H1 (cell line): ENCODE measurements at regions not wholly inside any gene's neighbourhood (a gene's known extent, or its start where the extent isn't known, plus 50 kb on each side); places are given as distances from the start of the nearest gene placed in this dataset.
A peak's percentile ranks its signal among the peaks of the same experiment; 100 is the strongest.

Experiments used
- CTCF ChIA-PET: fragments of 300-600 bp; sonication (Branson Sonifier 250); formaldehyde crosslinking; loops from one replicate; lab custom pipeline; 2021; ENCODE audit not compliant: partially characterized antibody; lab: Charles Lee
- POLR2A ChIA-PET: fragments of 300-600 bp; sonication (Branson Sonifier 250); formaldehyde crosslinking; loops from one replicate; lab custom pipeline; 2021; ENCODE audit warnings: inconsistent platforms; ENCODE audit not compliant: partially characterized antibody; lab: Charles Lee
- DNase-seq, 2 experiments: peaks; one replicate each; pipeline versions ENCODE4 v3.0.0 to v3.0.0-alpha.2; 2010 to 2022; ENCODE audit warnings: low spot score in 2 of 2, low read depth in 1 of 2, mixed read lengths in 1 of 2
- FAIRE-seq: peaks from 2 replicates; lab custom pipeline; 2011; peaks lifted over from hg19 to GRCh38; lab: Jason Lieb, UNC
- H2AFZ ChIP-seq: 2 replicates; pipeline ENCODE4 v1.8.1; 2012; ENCODE audit warnings: low read length, inconsistent platforms
- H2AK5ac ChIP-seq: 2 replicates; pipeline ENCODE4 v1.6.1; 2013; ENCODE audit warnings: low read depth, low read length
- H2BK120ac ChIP-seq: replicated peaks from 2 replicates; pipeline ENCODE3; 2013; ENCODE audit warnings: low read depth, low read length, inconsistent platforms
- H2BK12ac ChIP-seq: 2 replicates; pipeline ENCODE4 v1.6.1; 2013; ENCODE audit warnings: low read depth, low read length
- H2BK15ac ChIP-seq: 2 replicates; pipeline ENCODE4 v1.6.1; 2013; ENCODE audit warnings: low read length
- H2BK20ac ChIP-seq: 2 replicates; pipeline ENCODE4 v1.6.1; 2013; ENCODE audit warnings: low read length
- H2BK5ac ChIP-seq: 2 replicates; pipeline ENCODE4 v1.6.1; 2013; ENCODE audit warnings: low read depth, low read length
- H3K14ac ChIP-seq: 2 replicates; pipeline ENCODE4 v1.6.1; 2013; ENCODE audit warnings: inconsistent platforms; ENCODE audit not compliant: insufficient read length
- H3K18ac ChIP-seq: 2 replicates; pipeline ENCODE4 v1.6.1; 2013; ENCODE audit warnings: low read length; ENCODE audit errors: extremely low read depth
- H3K23ac ChIP-seq: 2 replicates; pipeline ENCODE4 v1.6.1; 2013; ENCODE audit warnings: inconsistent platforms; ENCODE audit not compliant: insufficient read length
- H3K23me2 ChIP-seq: 2 replicates; pipeline ENCODE4 v1.6.1; 2013; ENCODE audit warnings: low read depth, low read length
- H3K27ac ChIP-seq: 2 replicates; pipeline ENCODE4 v1.6.1; 2011; ENCODE audit warnings: low read depth, low read length, inconsistent platforms
- H3K27me3 ChIP-seq, 4 experiments: replicated peaks in 1 of 4; 1 replicate in 1 of 4; 2 replicates in 3 of 4; pipeline versions ENCODE4 v1.6.1 to v1.8.1; 2011 to 2013; ENCODE audit warnings: low read length in 3 of 4, mild to moderate bottlenecking in 3 of 4, inconsistent platforms in 2 of 4, mixed read lengths in 2 of 4, moderate library complexity in 1 of 4; ENCODE audit not compliant: control insufficient read depth in 3 of 4, insufficient read depth in 3 of 4; ENCODE audit errors: extremely low read depth in 1 of 4
- H3K36me3 ChIP-seq, 4 experiments: 2 replicates each; pipeline versions ENCODE4 v1.6.1 to v1.8.1; 2011 to 2013; ENCODE audit warnings: mild to moderate bottlenecking in 4 of 4, low read length in 3 of 4, moderate library complexity in 2 of 4, control low read depth in 1 of 4, inconsistent platforms in 1 of 4; ENCODE audit not compliant: insufficient read depth in 4 of 4, control insufficient read depth in 2 of 4
- H3K4ac ChIP-seq: replicated peaks from 2 replicates; pipeline ENCODE3; 2013; ENCODE audit warnings: low read length, low read depth, mixed read lengths, inconsistent platforms; ENCODE audit not compliant: insufficient read length
- H3K4me1 ChIP-seq, 4 experiments: replicated peaks in 1 of 4; 1 replicate in 1 of 4; 2 replicates in 3 of 4; pipeline versions ENCODE4 v1.6.1 to v1.8.1; 2011 to 2013; ENCODE audit warnings: low read length in 3 of 4, inconsistent platforms in 2 of 4, mixed read lengths in 1 of 4; ENCODE audit not compliant: insufficient read depth in 4 of 4, control insufficient read depth in 3 of 4
- H3K4me2 ChIP-seq, 2 experiments: 2 replicates each; pipeline versions ENCODE4 v1.6.1 to v1.8.1; 2011 to 2013; ENCODE audit warnings: low read depth in 2 of 2, low read length in 2 of 2, control low read depth in 1 of 2, inconsistent platforms in 1 of 2, mild to moderate bottlenecking in 1 of 2; ENCODE audit not compliant: insufficient read depth in 1 of 2
- H3K4me3 ChIP-seq, 4 experiments: fragments of 200-600, 300-600 bp in 1 of 4; sonication (generic), shearing (Covaris generic), sonication (Bioruptor Twin) in 1 of 4; 2 replicates each; pipeline versions ENCODE4 v1.5.1 to v1.8.1; 2011 to 2016; ENCODE audit warnings: low read length in 4 of 4, low read depth in 3 of 4, control low read depth in 2 of 4, inconsistent platforms in 2 of 4, mild to moderate bottlenecking in 2 of 4, mixed read lengths in 1 of 4, moderate library complexity in 1 of 4; ENCODE audit not compliant: insufficient read depth in 2 of 4; ENCODE audit errors: extremely low read depth in 1 of 4
- H3K56ac ChIP-seq: replicated peaks from 2 replicates; pipeline ENCODE3; 2013; ENCODE audit warnings: low read depth, mild to moderate bottlenecking, mixed read lengths, low read length, inconsistent platforms; ENCODE audit not compliant: insufficient read length
- H3K79me1 ChIP-seq: 2 replicates; pipeline ENCODE4 v1.6.1; 2013; ENCODE audit warnings: low read depth, low read length, control low read depth
- H3K79me2 ChIP-seq, 2 experiments: 2 replicates each; pipeline versions ENCODE4 v1.6.1 to v1.8.1; 2012 to 2013; ENCODE audit warnings: low read length in 2 of 2, mild to moderate bottlenecking in 2 of 2, inconsistent platforms in 1 of 2; ENCODE audit not compliant: insufficient read depth in 2 of 2, control insufficient read depth in 1 of 2
- H3K9ac ChIP-seq, 4 experiments: replicated peaks in 1 of 4; 1 replicate in 1 of 4; 2 replicates in 3 of 4; pipeline versions ENCODE4 v1.6.1 to v1.8.1; 2011 to 2013; ENCODE audit warnings: low read depth in 3 of 4, low read length in 3 of 4, control low read depth in 2 of 4, mild to moderate bottlenecking in 2 of 4, moderate library complexity in 2 of 4, inconsistent platforms in 1 of 4; ENCODE audit errors: extremely low read depth in 1 of 4
- H3K9me3 ChIP-seq, 2 experiments: 2 replicates each; pipeline versions ENCODE4 v1.6.1 to v1.8.1; 2012 to 2013; ENCODE audit warnings: mild to moderate bottlenecking in 2 of 2, moderate library complexity in 2 of 2, control low read depth in 1 of 2, inconsistent platforms in 1 of 2, low read depth in 1 of 2, low read length in 1 of 2, mixed read lengths in 1 of 2; ENCODE audit not compliant: insufficient read depth in 2 of 2
- H4K20me1 ChIP-seq, 2 experiments: replicated peaks in 1 of 2; 2 replicates each; pipeline versions ENCODE3 to v1.8.1; 2011 to 2013; ENCODE audit warnings: inconsistent platforms in 2 of 2, low read length in 2 of 2, mild to moderate bottlenecking in 1 of 2; ENCODE audit not compliant: insufficient read depth in 2 of 2, control insufficient read depth in 1 of 2
- H4K5ac ChIP-seq: 2 replicates; pipeline ENCODE4 v1.6.1; 2013; ENCODE audit warnings: low read length, low read depth, mixed read lengths, inconsistent platforms; ENCODE audit not compliant: insufficient read length
- H4K8ac ChIP-seq: 2 replicates; pipeline ENCODE4 v1.8.0; 2013; ENCODE audit warnings: mild to moderate bottlenecking, moderate library complexity, low read length, inconsistent platforms; ENCODE audit not compliant: insufficient read depth; ENCODE audit errors: extremely low read depth
- H4K91ac ChIP-seq: replicated peaks from 2 replicates; pipeline ENCODE3; 2013; ENCODE audit warnings: low read length, mixed read lengths, inconsistent platforms; ENCODE audit not compliant: insufficient read length
- CHD1 ChIP-seq: IDR thresholded peaks from 2 replicates; pipeline ENCODE4 v1.6.1; 2012; ENCODE audit warnings: low read depth, low read length, improper control_type of control experiment
- WGBS, 2 experiments: shearing (Covaris generic) in 1 of 2; methylation state at CpG; one replicate each; pipeline versions ENCODE4 v1.1.6 to v1.1.7; 2013 to 2015; ENCODE audit warnings: low lambda C conversion rate in 2 of 2, mixed read lengths in 2 of 2, inconsistent platforms in 1 of 2, low coverage in 1 of 2, missing lambda C conversion rate in 1 of 2; ENCODE audit not compliant: insufficient replicate concordance in 2 of 2, insufficient coverage in 1 of 2, insufficient read length in 1 of 2; ENCODE audit errors: extremely low coverage in 1 of 2, missing lambda C conversion rate in 1 of 2; 5-methylcytosine and 5-hydroxymethylcytosine counted together
- TF ChIP-seq, protein P1 (sequence below), 3 experiments: IDR thresholded peaks; 1 replicate in 2 of 3; 2 replicates in 1 of 3; pipeline versions ENCODE4 v1.5.1 to v1.6.1; 2011; ENCODE audit warnings: low read length in 3 of 3, mild to moderate bottlenecking in 3 of 3, inconsistent platforms in 2 of 3, low read depth in 1 of 3, moderate library complexity in 1 of 3; ENCODE audit not compliant: insufficient read depth in 1 of 3; ENCODE audit errors: control extremely low read depth in 1 of 3

DNA sequence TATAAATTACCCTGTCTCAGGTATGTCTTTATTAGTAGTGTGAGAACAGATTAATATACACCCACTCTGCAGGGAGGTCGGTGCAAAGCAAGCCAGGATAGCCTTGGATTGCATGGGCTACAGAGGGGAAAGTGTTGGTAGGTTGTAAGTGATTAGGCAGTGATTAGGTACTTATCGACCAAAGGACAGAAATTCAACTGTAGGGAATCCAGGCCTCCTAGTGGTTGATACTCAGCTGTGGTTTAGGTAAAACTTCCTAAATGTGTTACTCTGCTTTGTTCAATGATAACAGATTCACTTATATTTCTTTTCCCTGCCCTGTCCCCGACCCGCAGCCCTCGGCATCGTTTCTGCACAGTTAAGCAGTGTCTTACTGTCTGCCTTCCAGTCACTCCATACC is 444.0 kb downstream of the FIGN start:
- Histone ChIP-seq H2BK12ac (no peak overlapping the region), H4K5ac (no peak overlapping the region), H2BK15ac (no peak overlapping the region), H3K23ac (no peak overlapping the region), H3K4me3 (no peak overlapping the region), H3K18ac (no peak overlapping the region), H2BK120ac (no peak overlapping the region), H3K79me1 (no peaks in the 10 kb centered on the region), H3K14ac (no peak overlapping the region), H2BK5ac (no peak overlapping the region), H2AK5ac (no peak overlapping the region), H3K56ac (no peak overlapping the region), H3K9me3 (no peaks in the 10 kb centered on the region), H3K27me3 (no peaks in the 10 kb centered on the region), H3K23me2 (no peaks in the 10 kb centered on the region), H2AFZ (no peak overlapping the region), H4K20me1 (no peaks in the 10 kb centered on the region), H3K27ac (no peak overlapping the region), H3K9ac (no peak overlapping the region), H4K91ac (no peak overlapping the region), H3K4me2 (no peak overlapping the region), H3K79me2 (no peaks in the 10 kb centered on the region), H3K4ac (no peak overlapping the region), H3K4me1 (no peaks in the 10 kb centered on the region), H4K8ac (no peak overlapping the region), H3K36me3 (no peaks in the 10 kb centered on the region), H2BK20ac (no peak overlapping the region)
- WGBS, 2 experiments = 95% methylated on average over 6 of the region's 6 CpGs; no CpG with 5 or more reads in 1 of the 2 experiments
- ChIA-PET POLR2A (no interaction called here), CTCF (no interaction called here)
- no peak for TF ChIP-seq CHD1
- TF ChIP-seq, protein P1, sequence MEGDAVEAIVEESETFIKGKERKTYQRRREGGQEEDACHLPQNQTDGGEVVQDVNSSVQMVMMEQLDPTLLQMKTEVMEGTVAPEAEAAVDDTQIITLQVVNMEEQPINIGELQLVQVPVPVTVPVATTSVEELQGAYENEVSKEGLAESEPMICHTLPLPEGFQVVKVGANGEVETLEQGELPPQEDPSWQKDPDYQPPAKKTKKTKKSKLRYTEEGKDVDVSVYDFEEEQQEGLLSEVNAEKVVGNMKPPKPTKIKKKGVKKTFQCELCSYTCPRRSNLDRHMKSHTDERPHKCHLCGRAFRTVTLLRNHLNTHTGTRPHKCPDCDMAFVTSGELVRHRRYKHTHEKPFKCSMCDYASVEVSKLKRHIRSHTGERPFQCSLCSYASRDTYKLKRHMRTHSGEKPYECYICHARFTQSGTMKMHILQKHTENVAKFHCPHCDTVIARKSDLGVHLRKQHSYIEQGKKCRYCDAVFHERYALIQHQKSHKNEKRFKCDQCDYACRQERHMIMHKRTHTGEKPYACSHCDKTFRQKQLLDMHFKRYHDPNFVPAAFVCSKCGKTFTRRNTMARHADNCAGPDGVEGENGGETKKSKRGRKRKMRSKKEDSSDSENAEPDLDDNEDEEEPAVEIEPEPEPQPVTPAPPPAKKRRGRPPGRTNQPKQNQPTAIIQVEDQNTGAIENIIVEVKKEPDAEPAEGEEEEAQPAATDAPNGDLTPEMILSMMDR (IDR thresholded peaks at IDR 0.05; ENCODE audit: control extremely low read depth in 1 of 3, insufficient read depth in 1 of 3, low read depth in 1 of 3, low read length in 3 of 3) = peak in 1 of 3 experiments; percentile 29; a peak in 1 of 4 replicates
- FAIRE-seq (no peak), DNase-seq (no peak)
